ENCODE measurements at regions not wholly inside any gene's neighbourhood (a gene's known extent, or its start where the extent isn't known, plus 50 kb on each side); places are given as distances from the start of the nearest gene placed in this dataset.
"Not testable (repeated sequence)": the region's sequence is repeated elsewhere in the genome, so short reads cannot be mapped to it uniquely, and the experiment has no call there.

GRCh38 chr3:101117980-101118379 is 124.8 kb upstream of the ABI3BP start:
- no peak for TF ChIP-seq CTCF (IDR thresholded peaks at IDR 0.05)
- Histone ChIP-seq H3K4me1 (no peaks in the 10 kb centered on the region), H3K9me3 (no peaks in the 10 kb centered on the region), H3K36me3 (no peaks in the 10 kb centered on the region), H3K27me3 (no peaks in the 10 kb centered on the region), H3K27ac (no peak overlapping the region), H3K4me3 (no peak overlapping the region)
- DNase-seq (no peak), ATAC-seq (no peak)
- intact Hi-C loops (cut with DNase I), result no loop called here

DNA sequence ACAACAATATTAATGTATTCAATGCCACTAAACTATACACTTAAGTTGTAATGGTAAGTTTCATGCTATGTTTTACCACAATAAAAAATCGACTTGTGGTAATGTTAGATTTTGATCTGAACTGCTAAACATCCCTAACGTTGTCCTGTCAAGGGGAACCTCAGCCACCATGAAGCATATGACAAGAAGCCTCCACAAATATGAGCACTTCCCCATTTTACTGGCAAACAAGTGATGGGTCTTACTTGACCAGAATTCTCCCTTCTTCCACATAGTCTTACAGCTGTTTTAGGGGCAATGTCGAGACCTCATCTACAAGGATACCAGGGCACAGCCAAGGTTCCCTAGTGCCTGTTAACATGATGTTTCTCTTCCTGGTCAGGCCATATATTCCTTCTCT is 124.2 kb upstream of the ABI3BP start:
- ATAC-seq (no peak), DNase-seq (no peak)
- Histone ChIP-seq H3K4me1 (no peaks in the 10 kb centered on the region), H3K27ac (no peak overlapping the region), H3K36me3 (no peaks in the 10 kb centered on the region), H3K27me3 (no peaks in the 10 kb centered on the region), H3K9me3 (no peaks in the 10 kb centered on the region), H3K4me3 (no peak overlapping the region)
- no peak for TF ChIP-seq CTCF (IDR thresholded peaks at IDR 0.05)
- intact Hi-C loops (cut with DNase I), result no loop called here

DNA sequence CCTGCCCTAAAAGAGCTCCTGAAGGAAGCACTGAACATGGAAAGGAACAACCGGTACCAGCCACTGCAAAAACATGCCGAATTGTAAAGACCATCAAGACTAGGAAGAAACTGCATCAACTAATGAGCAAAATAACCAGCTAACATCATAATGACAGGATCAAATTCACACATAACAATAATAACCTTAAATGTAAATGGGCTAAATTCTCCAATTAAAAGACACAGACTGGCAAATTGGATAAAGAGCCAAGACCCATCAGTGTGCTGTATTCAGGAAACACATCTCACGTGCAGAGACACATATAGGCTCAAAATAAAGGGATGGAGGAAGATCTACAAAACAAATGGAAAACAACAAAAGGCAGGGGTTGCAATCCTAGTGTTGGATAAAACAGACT is 117.1 kb upstream of the ABI3BP start:
- not testable (repeated sequence) for ATAC-seq

DNA sequence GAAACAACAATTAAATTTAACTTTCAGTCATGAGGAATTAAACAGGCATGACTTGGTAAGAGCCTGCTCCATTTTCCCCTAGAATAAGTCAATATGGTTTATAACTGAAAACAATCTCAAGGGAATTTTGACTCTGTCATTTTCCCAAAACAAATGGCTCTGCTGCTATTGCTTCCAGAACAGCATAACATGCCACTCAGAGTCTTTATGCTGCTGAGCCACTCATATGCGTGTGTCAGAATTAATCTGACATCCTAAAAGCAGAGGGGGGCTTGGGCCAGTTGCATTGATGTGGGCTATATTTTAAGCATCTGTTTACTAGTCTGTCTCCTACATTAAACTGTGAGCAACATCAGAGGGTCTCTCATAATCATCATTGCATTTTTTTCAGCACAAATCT is 111.1 kb upstream of the ABI3BP start:
- Histone ChIP-seq H3K4me3 (no peak overlapping the region), H3K27ac (no peak overlapping the region), H3K27me3 (no peaks in the 10 kb centered on the region), H3K4me1 (no peaks in the 10 kb centered on the region), H3K9me3 (no peaks in the 10 kb centered on the region), H3K36me3 (no peaks in the 10 kb centered on the region)
- TF ChIP-seq CTCF (IDR thresholded peaks at IDR 0.05), result no peak
- no peak for ATAC-seq
- no peak for DNase-seq
- intact Hi-C loops (cut with DNase I), result no loop called here

More for the DNA sequence above, 117.1 kb upstream of the ABI3BP start:
- DNase-seq; H3K27me3 ChIP-seq; H3K27ac ChIP-seq; intact Hi-C loops (cut with DNase I); H3K36me3 ChIP-seq; H3K4me3 ChIP-seq; H3K9me3 ChIP-seq; H3K4me1 ChIP-seq: not testable (repeated sequence)

DNA sequence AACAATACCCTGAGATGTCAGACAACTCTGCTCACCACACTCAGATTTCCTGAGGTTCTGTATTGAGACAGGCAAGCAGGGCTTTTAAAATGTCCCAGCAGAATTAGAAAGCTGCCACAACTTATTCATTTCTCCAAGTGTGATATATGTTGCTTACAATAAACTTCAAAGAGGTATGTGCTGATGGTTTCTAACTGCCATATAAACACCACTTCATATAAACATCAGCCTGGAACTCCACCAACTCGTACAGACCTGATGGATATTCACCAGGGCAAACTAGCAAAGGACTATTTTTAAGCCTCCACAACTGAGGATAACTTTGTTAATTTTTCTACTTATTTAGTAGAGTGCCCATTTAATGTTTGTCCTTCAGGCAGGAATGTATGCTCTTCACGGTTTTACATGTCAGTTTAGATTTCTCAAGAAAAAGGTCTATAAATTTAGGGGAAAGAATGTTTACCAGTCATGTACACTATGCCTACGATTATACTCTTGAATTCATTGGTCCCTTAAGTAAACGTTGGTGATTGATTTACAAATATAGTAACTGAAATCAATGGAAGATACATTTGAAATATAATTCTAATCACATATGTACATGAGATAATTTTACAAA is 109.6 kb upstream of the ABI3BP start:
- H3K27me3 ChIP-seq, result no peaks in the 10 kb centered on the region
- no peak for DNase-seq
- no peak for ATAC-seq
- intact Hi-C loops (cut with DNase I), result no loop called here
- no peak for TF ChIP-seq CTCF (IDR thresholded peaks at IDR 0.05)
- no peak overlapping the region for H3K27ac ChIP-seq
- no peaks in the 10 kb centered on the region for H3K36me3 ChIP-seq
- H3K4me1 ChIP-seq, result no peaks in the 10 kb centered on the region
- H3K4me3 ChIP-seq, result no peak overlapping the region
- no peaks in the 10 kb centered on the region for H3K9me3 ChIP-seq

- no peak overlapping the region for H3K4me3 ChIP-seq
- no peaks in the 10 kb centered on the region for H3K27me3 ChIP-seq
- H3K9me3 ChIP-seq, result no peaks in the 10 kb centered on the region
- H3K4me1 ChIP-seq, result no peaks in the 10 kb centered on the region
- H3K27ac ChIP-seq, result no peak overlapping the region
- no peak for TF ChIP-seq CTCF (IDR thresholded peaks at IDR 0.05)
- DNase-seq, result no peak
- no peak for ATAC-seq
- H3K36me3 ChIP-seq, result no peaks in the 10 kb centered on the region
- intact Hi-C loops (cut with DNase I), result no loop called here
Observed at GRCh38 chr3:101100361-101101009, 107.3 kb upstream of the ABI3BP start.

Measured in upper lobe of right lung (tissue), 1 donor.